ENCODE measurements at regions not wholly inside any gene's neighbourhood (a gene's known extent, or its start where the extent isn't known, plus 50 kb on each side); places are given as distances from the start of the nearest gene placed in this dataset.

- no peak overlapping the region for H3K27ac ChIP-seq
- TF ChIP-seq, protein P1, sequence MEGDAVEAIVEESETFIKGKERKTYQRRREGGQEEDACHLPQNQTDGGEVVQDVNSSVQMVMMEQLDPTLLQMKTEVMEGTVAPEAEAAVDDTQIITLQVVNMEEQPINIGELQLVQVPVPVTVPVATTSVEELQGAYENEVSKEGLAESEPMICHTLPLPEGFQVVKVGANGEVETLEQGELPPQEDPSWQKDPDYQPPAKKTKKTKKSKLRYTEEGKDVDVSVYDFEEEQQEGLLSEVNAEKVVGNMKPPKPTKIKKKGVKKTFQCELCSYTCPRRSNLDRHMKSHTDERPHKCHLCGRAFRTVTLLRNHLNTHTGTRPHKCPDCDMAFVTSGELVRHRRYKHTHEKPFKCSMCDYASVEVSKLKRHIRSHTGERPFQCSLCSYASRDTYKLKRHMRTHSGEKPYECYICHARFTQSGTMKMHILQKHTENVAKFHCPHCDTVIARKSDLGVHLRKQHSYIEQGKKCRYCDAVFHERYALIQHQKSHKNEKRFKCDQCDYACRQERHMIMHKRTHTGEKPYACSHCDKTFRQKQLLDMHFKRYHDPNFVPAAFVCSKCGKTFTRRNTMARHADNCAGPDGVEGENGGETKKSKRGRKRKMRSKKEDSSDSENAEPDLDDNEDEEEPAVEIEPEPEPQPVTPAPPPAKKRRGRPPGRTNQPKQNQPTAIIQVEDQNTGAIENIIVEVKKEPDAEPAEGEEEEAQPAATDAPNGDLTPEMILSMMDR (conservative IDR thresholded peaks at IDR 0.05), result no peak
- TF ChIP-seq ZFX (IDR thresholded peaks at IDR 0.05), result no peak
These were observed 50.8 kb upstream of the PTCSC3 start for GRCh38 chr14:36227344-36227743.

Data from C4-2B (cell line).